A673 (cell line): ENCODE measurements at regions not wholly inside any gene's neighbourhood (a gene's known extent, or its start where the extent isn't known, plus 50 kb on each side); places are given as distances from the start of the nearest gene placed in this dataset.
"Not testable (repeated sequence)": the region's sequence is repeated elsewhere in the genome, so short reads cannot be mapped to it uniquely, and the experiment has no call there.

Experiments used
- CTCF ChIP-seq: fragments of 300-800, 200-600 bp; sonication (generic); conservative IDR thresholded peaks from 2 replicates; pipeline ENCODE4 v1.5.1; 2017; ENCODE audit warnings: low read depth, mild to moderate bottlenecking, antibody characterized with exemption, low read length, moderate library complexity, mixed read lengths
- EZH2 ChIP-seq: fragments of 200-600 bp; sonication (generic); IDR thresholded peaks from 2 replicates; pipeline ENCODE4 v1.6.1; 2017; ENCODE audit warnings: borderline replicate concordance, low read depth, mild to moderate bottlenecking, mixed read lengths, antibody characterized with exemption, low read length; ENCODE audit not compliant: poor library complexity, severe bottlenecking

- not testable (repeated sequence) for TF ChIP-seq CTCF, EZH2
Observed at GRCh38 chr15:22519213-22519612, 60.5 kb downstream of the GOLGA6L22 start.
